CD4-positive, alpha-beta T cell (primary cell): ENCODE measurements at regions not wholly inside any gene's neighbourhood (a gene's known extent, or its start where the extent isn't known, plus 50 kb on each side); places are given as distances from the start of the nearest gene placed in this dataset.

Experiments
- ATAC-seq: fragments of 200-7000 bp; cut with Tn5 transposase; one replicate; pipeline ENCODE4 v1.10.0; 2022; ENCODE audit warnings: mild to moderate bottlenecking; ENCODE audit not compliant: poor library complexity
- CTCF ChIA-PET: fragments of 350-600 bp; sonication (Branson Sonifier 250); formaldehyde crosslinking; loops from one replicate; lab custom pipeline; 2021; ENCODE audit warnings: antibody characterized with exemption, inconsistent platforms; lab: Charles Lee
- POLR2A ChIA-PET: fragments of 350-600 bp; sonication (Branson Sonifier 250); formaldehyde crosslinking; loops from one replicate; lab custom pipeline; 2021; ENCODE audit warnings: antibody characterized with exemption, inconsistent platforms; lab: Charles Lee
- DNase-seq, 14 experiments: peaks; one replicate each; pipeline ENCODE4 v3.0.0-alpha.2; 2013 to 2020; ENCODE audit warnings: mixed read lengths in 2 of 14
- H3K27ac ChIP-seq, 2 donors: one replicate each; pipeline versions ENCODE4 v1.5.1 to v1.7.0; 2013; ENCODE audit warnings: low read length in 2 of 2, low read depth in 1 of 2, mild to moderate bottlenecking in 1 of 2
- H3K27me3 ChIP-seq, 2 experiments: 1 replicate in 1 of 2; 2 replicates in 1 of 2; pipeline versions ENCODE4 v1.6.1 to v1.7.0; 2013; ENCODE audit warnings: low read length in 2 of 2, control low read depth in 1 of 2, mild to moderate bottlenecking in 1 of 2, moderate library complexity in 1 of 2; ENCODE audit not compliant: insufficient read depth in 2 of 2, control insufficient read depth in 1 of 2
- H3K36me3 ChIP-seq: one replicate; pipeline ENCODE4 v1.6.1; 2013; ENCODE audit warnings: low read length, control low read depth; ENCODE audit not compliant: insufficient read depth
- H3K4me1 ChIP-seq: one replicate; pipeline ENCODE4 v1.6.1; 2013; ENCODE audit warnings: low read length, control low read depth; ENCODE audit not compliant: insufficient read depth
- H3K4me3 ChIP-seq: one replicate; pipeline ENCODE4 v1.5.1; 2013; ENCODE audit warnings: mild to moderate bottlenecking, low read length, moderate library complexity
- H3K9me3 ChIP-seq, 2 experiments: 1 replicate in 1 of 2; 2 replicates in 1 of 2; pipeline versions ENCODE4 v1.6.1 to v1.7.0; 2013; ENCODE audit warnings: low read length in 2 of 2, mild to moderate bottlenecking in 2 of 2, control low read depth in 1 of 2, moderate library complexity in 1 of 2; ENCODE audit not compliant: control insufficient read depth in 1 of 2, insufficient read depth in 1 of 2
- H3K27ac Mint-ChIP-seq: one replicate; pipeline ENCODE4 v1.8.0; 2020; ENCODE audit warnings: mixed read lengths
- H3K27me3 Mint-ChIP-seq: one replicate; pipeline ENCODE4 v1.8.0; 2021; ENCODE audit warnings: mixed read lengths
- H3K36me3 Mint-ChIP-seq: one replicate; pipeline ENCODE4 v1.8.0; 2021; ENCODE audit warnings: low read depth, mixed read lengths
- H3K4me1 Mint-ChIP-seq: one replicate; pipeline ENCODE4 v1.8.0; 2021; ENCODE audit warnings: low read depth, mixed read lengths
- H3K4me3 Mint-ChIP-seq: one replicate; pipeline ENCODE4 v1.8.0; 2020; ENCODE audit warnings: mild to moderate bottlenecking, mixed read lengths
- H3K9me3 Mint-ChIP-seq: one replicate; pipeline ENCODE4 v1.8.0; 2020; ENCODE audit warnings: mixed read lengths
- CTCF ChIP-seq: fragments of 200-600 bp; IDR thresholded peaks from one replicate; pipeline ENCODE4 v1.8.0; 2022; ENCODE audit warnings: antibody characterized with exemption, mild to moderate bottlenecking
- intact Hi-C, 2 experiments: fragments of 100-400 bp; cut with DNase I in 1 of 2; cut with micrococcal nuclease in 1 of 2; formaldehyde crosslinking; loops; one replicate each; pipeline versions ENCODE4 v1.15.1 to v1.9.0; 2023 to 2025; cut with DNase I, micrococcal nuclease

GRCh38 chr2:154527962-154528361, 170.5 kb upstream of the KCNJ3 start:
- H3K9me3 ChIP-seq: peaks cover 0 to 6% of the 10 kb centered on the region in 2 experiments
- Mint-ChIP-seq H3K36me3 (no peaks in the 10 kb centered on the region), H3K9me3 (no peaks in the 10 kb centered on the region), H3K4me3 (no peak overlapping the region), H3K4me1 (no peaks in the 10 kb centered on the region), H3K27ac (no peak overlapping the region), H3K27me3 (no peaks in the 10 kb centered on the region)
- ATAC-seq (no peak), DNase-seq (no peak)
- H3K4me1 ChIP-seq: no peaks in the 10 kb centered on the region
- ChIA-PET POLR2A (no interaction called here), CTCF (no interaction called here)
- no peaks in the 10 kb centered on the region for H3K27me3 ChIP-seq
- H3K27ac ChIP-seq: no peak overlapping the region
- intact Hi-C loops: no loop called here
- H3K4me3 ChIP-seq: no peak overlapping the region
- H3K36me3 ChIP-seq: no peaks in the 10 kb centered on the region
- no peak for TF ChIP-seq CTCF

- intact Hi-C loops: no loop called here
- no peak overlapping the region for H3K4me3 ChIP-seq
- CTCF ChIA-PET: no interaction called here
- no peak overlapping the region for H3K27ac ChIP-seq
- DNase-seq: no peak
- POLR2A ChIA-PET: no interaction called here
- TF ChIP-seq CTCF: no peak
- H3K27me3 ChIP-seq: no peaks in the 10 kb centered on the region
- H3K4me3 Mint-ChIP-seq: no peak overlapping the region
- no peak for ATAC-seq
- H3K4me1 ChIP-seq: no peaks in the 10 kb centered on the region
- no peaks in the 10 kb centered on the region for H3K4me1 Mint-ChIP-seq
- no peaks in the 10 kb centered on the region for H3K9me3 Mint-ChIP-seq
- H3K27me3 Mint-ChIP-seq: no peaks in the 10 kb centered on the region
- no peaks in the 10 kb centered on the region for H3K36me3 ChIP-seq
- H3K9me3 ChIP-seq: peaks cover 0 to 9% of the 10 kb centered on the region in 2 experiments
- H3K27ac Mint-ChIP-seq: no peak overlapping the region
- no peaks in the 10 kb centered on the region for H3K36me3 Mint-ChIP-seq
Measured at GRCh38 chr2:154532004-154532403, 166.5 kb upstream of the KCNJ3 start.

- H3K4me3 ChIP-seq: no peak overlapping the region
- no peaks in the 10 kb centered on the region for H3K9me3 Mint-ChIP-seq
- CTCF ChIA-PET: no interaction called here
- ATAC-seq: no peak
- no peaks in the 10 kb centered on the region for H3K36me3 ChIP-seq
- no peak overlapping the region for H3K27ac ChIP-seq
- no peaks in the 10 kb centered on the region for H3K27me3 ChIP-seq
- no peaks in the 10 kb centered on the region for H3K27me3 Mint-ChIP-seq
- H3K4me3 Mint-ChIP-seq: no peak overlapping the region
- intact Hi-C loops: no loop called here
- POLR2A ChIA-PET: no interaction called here
- H3K9me3 ChIP-seq: peaks cover 0 to 8% of the 10 kb centered on the region in 2 experiments
- DNase-seq: no peak
- no peak overlapping the region for H3K27ac Mint-ChIP-seq
- H3K4me1 Mint-ChIP-seq: no peaks in the 10 kb centered on the region
- H3K36me3 Mint-ChIP-seq: no peaks in the 10 kb centered on the region
- no peak for TF ChIP-seq CTCF
- no peaks in the 10 kb centered on the region for H3K4me1 ChIP-seq
Measured at GRCh38 chr2:154532763-154533162, 165.7 kb upstream of the KCNJ3 start.
